BLaER1 treated with 17β-estradiol and CSF1 and Interleukin-3, amounts not matched to agents 10 nM and 100 nM (cell line): ENCODE measurements at regions not wholly inside any gene's neighbourhood (a gene's known extent, or its start where the extent isn't known, plus 50 kb on each side); places are given as distances from the start of the nearest gene placed in this dataset.

ENCODE experiments used
- H3K27ac ChIP-seq, 11 experiments: shearing (Covaris generic); formaldehyde crosslinking; 2 replicates each; pipeline ENCODE4 v1.8.1; 2022
- H3K27me3 ChIP-seq, 11 experiments: shearing (Covaris generic); formaldehyde crosslinking; 2 replicates each; pipeline ENCODE4 v1.8.1; 2022
- H3K36me3 ChIP-seq, 11 experiments: shearing (Covaris generic); formaldehyde crosslinking; 2 replicates each; pipeline ENCODE4 v1.8.1; 2022
- H3K4me1 ChIP-seq, 10 experiments: shearing (Covaris generic); formaldehyde crosslinking; 2 replicates each; pipeline ENCODE4 v1.8.1; 2022
- H3K4me2 ChIP-seq, 11 experiments: shearing (Covaris generic); formaldehyde crosslinking; 2 replicates each; pipeline ENCODE4 v1.8.1; 2022
- H3K4me3 ChIP-seq, 10 experiments: shearing (Covaris generic); formaldehyde crosslinking; 2 replicates each; pipeline ENCODE4 v1.8.1; 2022
- H3K9ac ChIP-seq, 11 experiments: shearing (Covaris generic); formaldehyde crosslinking; 2 replicates each; pipeline ENCODE4 v1.8.1; 2022
- H3K9me3 ChIP-seq, 11 experiments: shearing (Covaris generic); formaldehyde crosslinking; replicated peaks in 1 of 11; 2 replicates each; pipeline ENCODE4 v1.8.1; 2022
- H4K20me1 ChIP-seq, 11 experiments: shearing (Covaris generic); formaldehyde crosslinking; 2 replicates each; pipeline ENCODE4 v1.8.1; 2022
- Cebpa-rat ChIP-seq, 11 experiments: shearing (Covaris generic); IDR thresholded peaks; 2 replicates each; pipeline ENCODE4 v1.8.1; 2022

GRCh38 chr6:121971931-121972335 is 427.5 kb upstream of the HSF2 start:
- no peak overlapping the region for H3K4me3 ChIP-seq
- no peaks in the 10 kb centered on the region for H3K9me3 ChIP-seq
- H3K4me1 ChIP-seq: no peaks in the 10 kb centered on the region
- H3K27ac ChIP-seq: no peak overlapping the region
- no peak for TF ChIP-seq Cebpa-rat (IDR thresholded peaks at IDR 0.05)
- no peak overlapping the region for H3K9ac ChIP-seq
- no peaks in the 10 kb centered on the region for H4K20me1 ChIP-seq
- no peak overlapping the region for H3K4me2 ChIP-seq
- H3K27me3 ChIP-seq: no peaks in the 10 kb centered on the region
- no peaks in the 10 kb centered on the region for H3K36me3 ChIP-seq

- no peak overlapping the region for H3K4me3 ChIP-seq
- no peaks in the 10 kb centered on the region for H3K27me3 ChIP-seq
- no peaks in the 10 kb centered on the region for H3K36me3 ChIP-seq
- TF ChIP-seq Cebpa-rat (IDR thresholded peaks at IDR 0.05): no peak
- no peak overlapping the region for H3K9ac ChIP-seq
- peaks cover 0 to 8% (median 0%) of the 10 kb centered on the region in 11 experiments; a peak in 4 of 22 replicates for H3K9me3 ChIP-seq
- H3K4me2 ChIP-seq: no peak overlapping the region
- H4K20me1 ChIP-seq: no peaks in the 10 kb centered on the region
- H3K4me1 ChIP-seq: no peaks in the 10 kb centered on the region
- no peak overlapping the region for H3K27ac ChIP-seq
Observed at GRCh38 chr6:121984956-121985355, 414.5 kb upstream of the HSF2 start.

- Histone ChIP-seq H3K4me3 (no peak overlapping the region), H4K20me1 (no peaks in the 10 kb centered on the region), H3K9ac (no peak overlapping the region), H3K27me3 (no peaks in the 10 kb centered on the region), H3K27ac (no peak overlapping the region), H3K4me1 (no peaks in the 10 kb centered on the region), H3K9me3 (peaks cover 9 to 13% (median 11%) of the 10 kb centered on the region in 11 experiments; a peak in 21 of 22 replicates), H3K4me2 (no peak overlapping the region), H3K36me3 (no peaks in the 10 kb centered on the region)
- no peak for TF ChIP-seq Cebpa-rat (IDR thresholded peaks at IDR 0.05)
Observed at GRCh38 chr6:121993362-121993761, 406.1 kb upstream of the HSF2 start.

- Histone ChIP-seq H3K4me1 (no peaks in the 10 kb centered on the region), H3K36me3 (no peaks in the 10 kb centered on the region), H3K9ac (no peak overlapping the region), H3K27ac (no peak overlapping the region), H3K27me3 (no peaks in the 10 kb centered on the region), H3K9me3 (peaks cover 9 to 13% (median 11%) of the 10 kb centered on the region in 11 experiments; a peak in 21 of 22 replicates), H3K4me2 (no peak overlapping the region), H4K20me1 (no peaks in the 10 kb centered on the region), H3K4me3 (no peak overlapping the region)
- TF ChIP-seq Cebpa-rat (IDR thresholded peaks at IDR 0.05): no peak
Observed at GRCh38 chr6:121994919-121995318, 404.5 kb upstream of the HSF2 start.

- Histone ChIP-seq H3K27ac (no peak overlapping the region), H3K27me3 (no peaks in the 10 kb centered on the region), H3K4me2 (no peak overlapping the region), H3K9me3 (peaks cover 4 to 8% (median 7%) of the 10 kb centered on the region in 11 experiments; a peak in 21 of 22 replicates), H3K4me3 (no peak overlapping the region), H3K36me3 (no peaks in the 10 kb centered on the region), H4K20me1 (no peaks in the 10 kb centered on the region), H3K9ac (no peak overlapping the region), H3K4me1 (no peaks in the 10 kb centered on the region)
- TF ChIP-seq Cebpa-rat (IDR thresholded peaks at IDR 0.05): no peak
Observed at GRCh38 chr6:121998631-121999030, 400.8 kb upstream of the HSF2 start.

- no peak overlapping the region for H3K4me2 ChIP-seq
Observed at GRCh38 chr6:121999456-122000065, 399.9 kb upstream of the HSF2 start.

GRCh38 chr6:122005661-122006060 is 393.8 kb upstream of the HSF2 start:
- Histone ChIP-seq H3K9me3 (no peaks in the 10 kb centered on the region), H3K4me2 (no peak overlapping the region), H3K27ac (no peak overlapping the region), H3K36me3 (no peaks in the 10 kb centered on the region), H3K4me1 (no peaks in the 10 kb centered on the region), H4K20me1 (no peaks in the 10 kb centered on the region), H3K4me3 (no peak overlapping the region), H3K9ac (no peak overlapping the region), H3K27me3 (no peaks in the 10 kb centered on the region)
- TF ChIP-seq Cebpa-rat (IDR thresholded peaks at IDR 0.05): no peak

More at GRCh38 chr6:121999456-122000065, 399.9 kb upstream of the HSF2 start:
- no peaks in the 10 kb centered on the region for H3K4me1 ChIP-seq
- no peaks in the 10 kb centered on the region for H3K36me3 ChIP-seq
- no peak overlapping the region for H3K9ac ChIP-seq
- H4K20me1 ChIP-seq: no peaks in the 10 kb centered on the region
- no peaks in the 10 kb centered on the region for H3K9me3 ChIP-seq
- H3K27me3 ChIP-seq: no peaks in the 10 kb centered on the region
- H3K4me3 ChIP-seq: no peak overlapping the region
- TF ChIP-seq Cebpa-rat (IDR thresholded peaks at IDR 0.05): no peak
- no peak overlapping the region for H3K27ac ChIP-seq

GRCh38 chr6:122007339-122007738 is 392.1 kb upstream of the HSF2 start:
- H3K27ac ChIP-seq: no peak overlapping the region
- H3K36me3 ChIP-seq: no peaks in the 10 kb centered on the region
- no peaks in the 10 kb centered on the region for H3K9me3 ChIP-seq
- no peaks in the 10 kb centered on the region for H3K27me3 ChIP-seq
- no peak for TF ChIP-seq Cebpa-rat (IDR thresholded peaks at IDR 0.05)
- no peak overlapping the region for H3K4me2 ChIP-seq
- H3K4me3 ChIP-seq: no peak overlapping the region
- no peaks in the 10 kb centered on the region for H3K4me1 ChIP-seq
- H3K9ac ChIP-seq: no peak overlapping the region
- H4K20me1 ChIP-seq: no peaks in the 10 kb centered on the region

- Histone ChIP-seq H3K27ac (no peak overlapping the region), H3K9ac (no peak overlapping the region), H3K27me3 (no peaks in the 10 kb centered on the region), H3K9me3 (no peaks in the 10 kb centered on the region), H3K4me3 (no peak overlapping the region), H3K36me3 (no peaks in the 10 kb centered on the region), H4K20me1 (no peaks in the 10 kb centered on the region), H3K4me2 (no peak overlapping the region), H3K4me1 (no peaks in the 10 kb centered on the region)
- no peak for TF ChIP-seq Cebpa-rat (IDR thresholded peaks at IDR 0.05)
Observed at GRCh38 chr6:122008101-122008999, 391.1 kb upstream of the HSF2 start.

- H3K4me2 ChIP-seq: no peak overlapping the region
- H3K36me3 ChIP-seq: no peaks in the 10 kb centered on the region
- H4K20me1 ChIP-seq: no peaks in the 10 kb centered on the region
- no peaks in the 10 kb centered on the region for H3K9me3 ChIP-seq
- no peak overlapping the region for H3K27ac ChIP-seq
- H3K9ac ChIP-seq: no peak overlapping the region
- no peak overlapping the region for H3K4me3 ChIP-seq
- TF ChIP-seq Cebpa-rat (IDR thresholded peaks at IDR 0.05): no peak
- H3K4me1 ChIP-seq: no peaks in the 10 kb centered on the region
- H3K27me3 ChIP-seq: no peaks in the 10 kb centered on the region
Observed at GRCh38 chr6:122009000-122009350, 390.5 kb upstream of the HSF2 start.
